Neural cell (in vitro differentiated cells): ENCODE measurements at regions not wholly inside any gene's neighbourhood (a gene's known extent, or its start where the extent isn't known, plus 50 kb on each side); places are given as distances from the start of the nearest gene placed in this dataset.

ENCODE experiments used
- H2AFZ ChIP-seq: fragments of 200-600, 300-800 bp; sonication (generic), shearing (Covaris generic); 2 replicates; pipeline ENCODE4 v1.6.0; 2014; ENCODE audit warnings: low read depth, mild to moderate bottlenecking, antibody characterized with exemption, low read length, moderate library complexity
- H3F3A ChIP-seq: fragments of 200-600 bp; shearing (Covaris generic); 2 replicates; pipeline ENCODE4 v1.6.1; 2016; ENCODE audit warnings: mild to moderate bottlenecking, moderate library complexity, mixed read lengths, antibody characterized with exemption, low read length; ENCODE audit not compliant: insufficient read depth, poor library complexity, severe bottlenecking
- H3K27ac ChIP-seq: fragments of 200-600, 300-800 bp; sonication (generic), shearing (Covaris generic); 2 replicates; pipeline ENCODE4 v1.5.1; 2014; ENCODE audit warnings: mild to moderate bottlenecking, low read length, moderate library complexity
- H3K27me3 ChIP-seq: fragments of 300-800, 200-600 bp; sonication (generic), shearing (Covaris generic); 2 replicates; pipeline ENCODE4 v1.6.0; 2014; ENCODE audit warnings: mild to moderate bottlenecking, low read depth, low read length, moderate library complexity; ENCODE audit not compliant: insufficient read depth
- H3K36me3 ChIP-seq: fragments of 300-800, 200-600 bp; sonication (generic), shearing (Covaris generic); 2 replicates; pipeline ENCODE4 v1.5.1; 2014; ENCODE audit warnings: mild to moderate bottlenecking, antibody characterized with exemption, low read length, moderate library complexity; ENCODE audit not compliant: insufficient read depth
- H3K4me2 ChIP-seq: fragments of 300-800, 200-600 bp; sonication (generic), shearing (Covaris generic); 2 replicates; pipeline ENCODE4 v1.6.0; 2014; ENCODE audit warnings: mild to moderate bottlenecking, low read length
- H3K4me3 ChIP-seq: fragments of 300-800, 200-600 bp; sonication (generic), shearing (Covaris generic); 2 replicates; pipeline ENCODE4 v1.5.1; 2014; ENCODE audit warnings: mild to moderate bottlenecking, low read length, moderate library complexity
- H3K79me2 ChIP-seq: fragments of 200-600 bp; shearing (Covaris generic); replicated peaks from 2 replicates; pipeline ENCODE4 v1.6.0; 2014; ENCODE audit warnings: mild to moderate bottlenecking, low read length, moderate library complexity; ENCODE audit not compliant: insufficient read depth
- H3K9ac ChIP-seq: fragments of 300-800, 200-600 bp; sonication (generic), shearing (Covaris generic); 2 replicates; pipeline ENCODE4 v1.6.1; 2016; ENCODE audit warnings: mild to moderate bottlenecking, low read length, mixed read lengths
- H3K9me2 ChIP-seq: fragments of 200-600 bp; shearing (Covaris generic); 2 replicates; pipeline ENCODE4 v1.6.1; 2016; ENCODE audit warnings: mild to moderate bottlenecking, low read length, mixed read lengths; ENCODE audit not compliant: insufficient read depth
- H3K9me3 ChIP-seq: fragments of 200-600, 300-800 bp; sonication (generic), shearing (Covaris generic); 2 replicates; pipeline ENCODE4 v1.6.1; 2016; ENCODE audit warnings: mild to moderate bottlenecking, mixed run types, low read length, moderate library complexity, mixed read lengths
- H4K20me1 ChIP-seq: fragments of 200-600 bp; shearing (Covaris generic); 2 replicates; pipeline ENCODE4 v1.6.1; 2016; ENCODE audit warnings: mild to moderate bottlenecking, mixed run types; ENCODE audit not compliant: insufficient read depth
- EZH2 ChIP-seq: fragments of 200-600, 300-800 bp; shearing (Covaris generic), sonication (generic); IDR thresholded peaks from 2 replicates; pipeline ENCODE4 v1.6.1; 2014; ENCODE audit warnings: antibody characterized with exemption, low read length, borderline replicate concordance, mild to moderate bottlenecking; ENCODE audit not compliant: insufficient read depth, poor library complexity, severe bottlenecking
- MXI1 ChIP-seq: fragments of 450-650 bp; conservative IDR thresholded peaks from 2 replicates; pipeline ENCODE4 v1.6.1; 2014; ENCODE audit warnings: antibody characterized with exemption, mild to moderate bottlenecking; ENCODE audit not compliant: poor library complexity, severe bottlenecking
- POLR2AphosphoS5 ChIP-seq: IDR thresholded peaks from 2 replicates; pipeline ENCODE4 v1.6.1; 2012
- RAD21 ChIP-seq: fragments of 450-650 bp; conservative IDR thresholded peaks from 2 replicates; pipeline ENCODE4 v1.6.1; 2014; ENCODE audit warnings: antibody characterized with exemption, mild to moderate bottlenecking, moderate library complexity
- SMC3 ChIP-seq: fragments of 450-650 bp; conservative IDR thresholded peaks from 2 replicates; pipeline ENCODE4 v1.6.1; 2014; ENCODE audit warnings: antibody characterized with exemption, mild to moderate bottlenecking, moderate library complexity; ENCODE audit not compliant: poor library complexity
- TF ChIP-seq, protein P1 (sequence below): IDR thresholded peaks from 2 replicates; pipeline ENCODE4 v1.6.1; 2012; ENCODE audit warnings: borderline replicate concordance

DNA sequence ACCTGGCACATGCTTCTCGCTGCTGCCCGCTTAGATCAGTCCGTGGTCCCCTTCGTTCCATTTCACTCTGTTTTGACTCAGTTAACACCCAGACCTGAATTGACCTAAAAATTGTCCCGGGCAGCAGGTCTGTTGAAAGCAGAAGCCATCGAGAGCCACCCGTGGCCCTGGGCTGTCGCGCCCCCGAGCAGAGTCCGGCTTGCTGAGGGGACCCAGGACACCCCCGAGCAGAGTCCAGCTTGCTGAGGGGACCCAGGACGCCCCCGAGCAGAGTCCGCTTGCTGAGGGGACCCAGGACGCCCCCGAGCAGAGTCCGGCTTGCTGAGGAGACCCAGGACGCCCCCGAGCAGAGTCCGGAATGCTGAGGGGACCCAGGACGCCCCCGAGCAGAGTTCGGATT lies 50.2 kb upstream of the GALNT9 start:
- no peak overlapping the region for H3K9ac ChIP-seq
- H3K79me2 ChIP-seq: no peaks in the 10 kb centered on the region
- no peaks in the 10 kb centered on the region for H3F3A ChIP-seq
- no peak overlapping the region for H3K4me3 ChIP-seq
- no peak for TF ChIP-seq RAD21
- no peak for TF ChIP-seq SMC3
- no peak for TF ChIP-seq EZH2
- TF ChIP-seq, protein P1, sequence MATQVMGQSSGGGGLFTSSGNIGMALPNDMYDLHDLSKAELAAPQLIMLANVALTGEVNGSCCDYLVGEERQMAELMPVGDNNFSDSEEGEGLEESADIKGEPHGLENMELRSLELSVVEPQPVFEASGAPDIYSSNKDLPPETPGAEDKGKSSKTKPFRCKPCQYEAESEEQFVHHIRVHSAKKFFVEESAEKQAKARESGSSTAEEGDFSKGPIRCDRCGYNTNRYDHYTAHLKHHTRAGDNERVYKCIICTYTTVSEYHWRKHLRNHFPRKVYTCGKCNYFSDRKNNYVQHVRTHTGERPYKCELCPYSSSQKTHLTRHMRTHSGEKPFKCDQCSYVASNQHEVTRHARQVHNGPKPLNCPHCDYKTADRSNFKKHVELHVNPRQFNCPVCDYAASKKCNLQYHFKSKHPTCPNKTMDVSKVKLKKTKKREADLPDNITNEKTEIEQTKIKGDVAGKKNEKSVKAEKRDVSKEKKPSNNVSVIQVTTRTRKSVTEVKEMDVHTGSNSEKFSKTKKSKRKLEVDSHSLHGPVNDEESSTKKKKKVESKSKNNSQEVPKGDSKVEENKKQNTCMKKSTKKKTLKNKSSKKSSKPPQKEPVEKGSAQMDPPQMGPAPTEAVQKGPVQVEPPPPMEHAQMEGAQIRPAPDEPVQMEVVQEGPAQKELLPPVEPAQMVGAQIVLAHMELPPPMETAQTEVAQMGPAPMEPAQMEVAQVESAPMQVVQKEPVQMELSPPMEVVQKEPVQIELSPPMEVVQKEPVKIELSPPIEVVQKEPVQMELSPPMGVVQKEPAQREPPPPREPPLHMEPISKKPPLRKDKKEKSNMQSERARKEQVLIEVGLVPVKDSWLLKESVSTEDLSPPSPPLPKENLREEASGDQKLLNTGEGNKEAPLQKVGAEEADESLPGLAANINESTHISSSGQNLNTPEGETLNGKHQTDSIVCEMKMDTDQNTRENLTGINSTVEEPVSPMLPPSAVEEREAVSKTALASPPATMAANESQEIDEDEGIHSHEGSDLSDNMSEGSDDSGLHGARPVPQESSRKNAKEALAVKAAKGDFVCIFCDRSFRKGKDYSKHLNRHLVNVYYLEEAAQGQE: no peak
- TF ChIP-seq POLR2AphosphoS5: no peak
- no peak for TF ChIP-seq MXI1
- no peak overlapping the region for H3K27ac ChIP-seq
- no peak overlapping the region for H2AFZ ChIP-seq
- no peak overlapping the region for H3K4me2 ChIP-seq
- H3K36me3 ChIP-seq: no peaks in the 10 kb centered on the region
- no peaks in the 10 kb centered on the region for H3K9me2 ChIP-seq
- H3K27me3 ChIP-seq: peaks cover 44% of the 10 kb centered on the region
- no peaks in the 10 kb centered on the region for H4K20me1 ChIP-seq
- no peaks in the 10 kb centered on the region for H3K9me3 ChIP-seq
